GM23338 (cell line): ENCODE measurements at regions not wholly inside any gene's neighbourhood (a gene's known extent, or its start where the extent isn't known, plus 50 kb on each side); places are given as distances from the start of the nearest gene placed in this dataset.

ENCODE experiments used
- CTCF ChIP-seq, 2 experiments: fragments of 200-600 bp in 1 of 2; sonication (generic) in 1 of 2; conservative IDR thresholded peaks; 2 replicates each; pipeline versions ENCODE4 v1.5.1 to v1.6.1; 2016 to 2017; ENCODE audit warnings: antibody characterized with exemption in 2 of 2, low read depth in 2 of 2, mild to moderate bottlenecking in 2 of 2, moderate library complexity in 1 of 2
- EZH2 ChIP-seq: fragments of 200-600 bp; sonication (generic); IDR thresholded peaks from one replicate; pipeline ENCODE4 v1.8.0; 2017; ENCODE audit warnings: antibody characterized with exemption, mild to moderate bottlenecking, low read depth; ENCODE audit not compliant: unreplicated experiment
- EZH2phosphoT487 ChIP-seq: fragments of 200-600 bp; sonication (generic); IDR thresholded peaks from one replicate; pipeline ENCODE4 v1.8.1; 2018; ENCODE audit warnings: antibody characterized with exemption; ENCODE audit not compliant: unreplicated experiment
- POLR2AphosphoS5 ChIP-seq: IDR thresholded peaks from 2 replicates; pipeline ENCODE4 v1.6.1; 2016; ENCODE audit warnings: antibody characterized with exemption, low read depth

GRCh38 chrX:125378770-125379169, 59.1 kb downstream of the TEX13C start:
- no peak for TF ChIP-seq CTCF (conservative IDR thresholded peaks at IDR 0.05; ENCODE audit: low read depth in 2 of 2)
- TF ChIP-seq POLR2AphosphoS5 = no peak
- TF ChIP-seq EZH2 = no peak
- TF ChIP-seq EZH2phosphoT487 = no peak
